GM23338 (cell line): ENCODE measurements at regions not wholly inside any gene's neighbourhood (a gene's known extent, or its start where the extent isn't known, plus 50 kb on each side); places are given as distances from the start of the nearest gene placed in this dataset.

ENCODE experiments used
- ATAC-seq: fragments of 200-7000 bp; cut with Tn5 transposase; 3 replicates; pipeline ENCODE4 v1.9.1; 2020
- DNase-seq: peaks from one replicate; pipeline ENCODE4 v3.0.0-alpha.2; 2015; ENCODE audit warnings: low spot score
- H2AFZ ChIP-seq: fragments of 200-600 bp; sonication (generic); 2 replicates; pipeline ENCODE4 v1.8.0; 2016; ENCODE audit warnings: antibody characterized with exemption, mild to moderate bottlenecking, moderate library complexity
- H3F3A ChIP-seq: fragments of 200-600 bp; sonication (generic); replicated peaks from 2 replicates; pipeline ENCODE4 v1.8.0; 2017; ENCODE audit warnings: antibody characterized with exemption, mixed run types, low read depth
- H3K27ac ChIP-seq: fragments of 200-600 bp; sonication (generic); 2 replicates; pipeline ENCODE4 v1.6.1; 2016; ENCODE audit warnings: low read depth
- H3K27me3 ChIP-seq: fragments of 200-600 bp; sonication (generic); 2 replicates; pipeline ENCODE4 v1.8.0; 2016; ENCODE audit warnings: mild to moderate bottlenecking, mixed run types, moderate library complexity; ENCODE audit not compliant: insufficient read depth
- H3K36me3 ChIP-seq: fragments of 200-600 bp; sonication (generic); 2 replicates; pipeline ENCODE4 v1.8.0; 2016; ENCODE audit warnings: mild to moderate bottlenecking; ENCODE audit not compliant: insufficient read depth
- H3K4me1 ChIP-seq: fragments of 200-600 bp; sonication (generic); 2 replicates; pipeline ENCODE4 v1.8.0; 2016; ENCODE audit warnings: mild to moderate bottlenecking, moderate library complexity; ENCODE audit not compliant: insufficient read depth
- H3K4me2 ChIP-seq: fragments of 200-600 bp; sonication (generic); 2 replicates; pipeline ENCODE4 v1.7.1; 2017; ENCODE audit warnings: mixed run types
- H3K4me3 ChIP-seq: fragments of 200-600 bp; sonication (generic); 2 replicates; pipeline ENCODE4 v1.6.1; 2016; ENCODE audit warnings: mixed run types
- H3K79me2 ChIP-seq: fragments of 200-600 bp; sonication (generic); replicated peaks from 2 replicates; pipeline ENCODE4 v1.8.0; 2017; ENCODE audit warnings: mild to moderate bottlenecking; ENCODE audit not compliant: insufficient read depth
- H3K9me2 ChIP-seq: fragments of 200-600 bp; sonication (generic); 2 replicates; pipeline ENCODE4 v1.8.0; 2017; ENCODE audit not compliant: insufficient read depth
- H4K20me1 ChIP-seq: fragments of 200-600 bp; sonication (generic); replicated peaks from 2 replicates; pipeline ENCODE4 v1.8.0; 2017; ENCODE audit warnings: mild to moderate bottlenecking; ENCODE audit not compliant: insufficient read depth
- H3K27ac Mint-ChIP-seq: 2 replicates; pipeline ENCODE4 v1.8.0; 2020; ENCODE audit warnings: inconsistent platforms, mild to moderate bottlenecking, moderate library complexity, mixed read lengths
- H3K27me3 Mint-ChIP-seq: 3 replicates; pipeline ENCODE4 v1.8.0; 2022; ENCODE audit warnings: low read depth, mild to moderate bottlenecking, moderate library complexity, mixed read lengths, inconsistent platforms; ENCODE audit not compliant: insufficient read depth, poor library complexity
- H3K36me3 Mint-ChIP-seq: 3 replicates; pipeline ENCODE4 v1.8.0; 2021; ENCODE audit warnings: low read depth, mild to moderate bottlenecking, inconsistent platforms, moderate library complexity, mixed read lengths
- H3K4me1 Mint-ChIP-seq: 3 replicates; pipeline ENCODE4 v1.8.0; 2020; ENCODE audit warnings: mild to moderate bottlenecking, inconsistent platforms, mixed read lengths
- H3K4me3 Mint-ChIP-seq: 3 replicates; pipeline ENCODE4 v1.8.0; 2021; ENCODE audit warnings: moderate library complexity, mild to moderate bottlenecking, inconsistent platforms, mixed read lengths
- H3K9me3 Mint-ChIP-seq: 3 replicates; pipeline ENCODE4 v1.8.0; 2020; ENCODE audit warnings: moderate library complexity, mild to moderate bottlenecking, inconsistent platforms, mixed read lengths
- CREB1 ChIP-seq: fragments of 250-450 bp; sonication (Bioruptor Pico); IDR thresholded peaks from 2 replicates; pipeline ENCODE4 v1.5.0; 2020; ENCODE audit warnings: low read depth, mild to moderate bottlenecking, moderate library complexity
- EZH2 ChIP-seq: fragments of 200-600 bp; sonication (generic); IDR thresholded peaks from one replicate; pipeline ENCODE4 v1.8.0; 2017; ENCODE audit warnings: antibody characterized with exemption, mild to moderate bottlenecking, low read depth; ENCODE audit not compliant: unreplicated experiment
- JUNB ChIP-seq: IDR thresholded peaks from one replicate; pipeline ENCODE4 v1.6.1; 2016; ENCODE audit warnings: antibody characterized with exemption; ENCODE audit not compliant: unreplicated experiment
- POLR2AphosphoS5 ChIP-seq: IDR thresholded peaks from 2 replicates; pipeline ENCODE4 v1.6.1; 2016; ENCODE audit warnings: antibody characterized with exemption, low read depth
- ZNF462 ChIP-seq: fragments of 250-450 bp; sonication (Bioruptor Pico); IDR thresholded peaks from 2 replicates; pipeline ENCODE4 v1.5.0; 2020; ENCODE audit warnings: mild to moderate bottlenecking, moderate library complexity
- TF ChIP-seq, protein P1 (sequence below): IDR thresholded peaks from one replicate; pipeline ENCODE4 v1.6.1; 2018; ENCODE audit warnings: antibody characterized with exemption; ENCODE audit not compliant: unreplicated experiment

GRCh38 chr15:46394463-46394862 is 759.6 kb downstream of the SQOR start:
- H3K27me3 ChIP-seq, result no peaks in the 10 kb centered on the region
- Mint-ChIP-seq H3K36me3 (no peaks in the 10 kb centered on the region; the same call in 1 of the 3 replicates), H3K27ac (no peak overlapping the region), H3K27me3 (peaks cover 2% of the 10 kb centered on the region), H3K4me1 (0 out of 3 replicates have a peak, but pooled peaks cover 2% of the 10 kb centered on the region), H3K9me3 (peaks cover 67% of the 10 kb centered on the region), H3K4me3 (no peak overlapping the region)
- peaks cover 5% of the 10 kb centered on the region for H3K4me1 ChIP-seq
- DNase-seq (peak; percentile 8), ATAC-seq (no peak)
- H3K4me2 ChIP-seq, result no peak overlapping the region
- H3K79me2 ChIP-seq, result no peaks in the 10 kb centered on the region
- TF ChIP-seq JUNB, result no peak
- no peak for TF ChIP-seq ZNF462
- TF ChIP-seq EZH2, result no peak
- TF ChIP-seq, protein P1, sequence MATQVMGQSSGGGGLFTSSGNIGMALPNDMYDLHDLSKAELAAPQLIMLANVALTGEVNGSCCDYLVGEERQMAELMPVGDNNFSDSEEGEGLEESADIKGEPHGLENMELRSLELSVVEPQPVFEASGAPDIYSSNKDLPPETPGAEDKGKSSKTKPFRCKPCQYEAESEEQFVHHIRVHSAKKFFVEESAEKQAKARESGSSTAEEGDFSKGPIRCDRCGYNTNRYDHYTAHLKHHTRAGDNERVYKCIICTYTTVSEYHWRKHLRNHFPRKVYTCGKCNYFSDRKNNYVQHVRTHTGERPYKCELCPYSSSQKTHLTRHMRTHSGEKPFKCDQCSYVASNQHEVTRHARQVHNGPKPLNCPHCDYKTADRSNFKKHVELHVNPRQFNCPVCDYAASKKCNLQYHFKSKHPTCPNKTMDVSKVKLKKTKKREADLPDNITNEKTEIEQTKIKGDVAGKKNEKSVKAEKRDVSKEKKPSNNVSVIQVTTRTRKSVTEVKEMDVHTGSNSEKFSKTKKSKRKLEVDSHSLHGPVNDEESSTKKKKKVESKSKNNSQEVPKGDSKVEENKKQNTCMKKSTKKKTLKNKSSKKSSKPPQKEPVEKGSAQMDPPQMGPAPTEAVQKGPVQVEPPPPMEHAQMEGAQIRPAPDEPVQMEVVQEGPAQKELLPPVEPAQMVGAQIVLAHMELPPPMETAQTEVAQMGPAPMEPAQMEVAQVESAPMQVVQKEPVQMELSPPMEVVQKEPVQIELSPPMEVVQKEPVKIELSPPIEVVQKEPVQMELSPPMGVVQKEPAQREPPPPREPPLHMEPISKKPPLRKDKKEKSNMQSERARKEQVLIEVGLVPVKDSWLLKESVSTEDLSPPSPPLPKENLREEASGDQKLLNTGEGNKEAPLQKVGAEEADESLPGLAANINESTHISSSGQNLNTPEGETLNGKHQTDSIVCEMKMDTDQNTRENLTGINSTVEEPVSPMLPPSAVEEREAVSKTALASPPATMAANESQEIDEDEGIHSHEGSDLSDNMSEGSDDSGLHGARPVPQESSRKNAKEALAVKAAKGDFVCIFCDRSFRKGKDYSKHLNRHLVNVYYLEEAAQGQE, result no peak
- TF ChIP-seq CREB1 (CRISPR knock-in tag), result no peak
- no peak for TF ChIP-seq POLR2AphosphoS5
- no peaks in the 10 kb centered on the region for H3K36me3 ChIP-seq
- H2AFZ ChIP-seq, result peak overlapping the region; percentile 44; the same call in 1 of the 2 replicates
- H3K27ac ChIP-seq, result no peak overlapping the region
- no peaks in the 10 kb centered on the region for H3F3A ChIP-seq
- no peaks in the 10 kb centered on the region for H4K20me1 ChIP-seq
- H3K9me2 ChIP-seq, result no peaks in the 10 kb centered on the region
- no peak overlapping the region for H3K4me3 ChIP-seq
